SIG-M5 treated with dmso at 0.1 percent for 504 hours (cell line): ENCODE measurements at regions not wholly inside any gene's neighbourhood (a gene's known extent, or its start where the extent isn't known, plus 50 kb on each side); places are given as distances from the start of the nearest gene placed in this dataset.
"Not testable (repeated sequence)": the region's sequence is repeated elsewhere in the genome, so short reads cannot be mapped to it uniquely, and the experiment has no call there.

Experiments used
- DNase-seq: peaks from one replicate; lab custom pipeline; 2025; ENCODE audit not compliant: unreplicated experiment; lab: John Stamatoyannopoulos, UW

GRCh38 chr14:105897725-105898113, 371.3 kb downstream of the TMEM121 start:
- DNase-seq: no peak

DNA sequence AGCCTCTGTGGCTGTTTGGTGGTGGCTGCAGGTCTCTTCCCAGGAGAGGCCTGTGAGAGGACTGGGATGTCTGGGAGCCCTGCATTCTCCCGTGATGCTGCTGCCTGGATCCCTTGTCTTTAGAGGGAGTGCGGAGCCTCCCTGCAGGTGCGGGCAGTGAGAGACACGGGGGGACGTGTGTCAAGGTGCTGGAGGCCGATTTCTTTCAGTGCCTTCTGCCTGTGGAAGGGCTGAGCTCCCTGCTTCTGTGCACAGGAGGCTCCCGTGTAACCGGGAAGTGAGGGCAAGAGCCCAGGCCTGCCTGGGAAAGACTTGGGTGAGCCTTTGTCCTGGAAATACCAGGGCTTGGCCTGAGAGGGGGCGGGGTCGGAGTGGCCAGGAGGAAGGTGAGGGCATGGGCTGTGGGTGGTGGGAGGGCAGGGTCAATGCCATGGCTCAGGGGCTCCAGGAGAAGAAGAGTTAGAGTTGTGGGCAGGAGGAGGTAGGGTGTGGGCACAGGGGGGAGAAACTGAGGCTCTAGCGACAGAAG, 372.2 kb downstream of the TMEM121 start:
- no peak for DNase-seq

DNA sequence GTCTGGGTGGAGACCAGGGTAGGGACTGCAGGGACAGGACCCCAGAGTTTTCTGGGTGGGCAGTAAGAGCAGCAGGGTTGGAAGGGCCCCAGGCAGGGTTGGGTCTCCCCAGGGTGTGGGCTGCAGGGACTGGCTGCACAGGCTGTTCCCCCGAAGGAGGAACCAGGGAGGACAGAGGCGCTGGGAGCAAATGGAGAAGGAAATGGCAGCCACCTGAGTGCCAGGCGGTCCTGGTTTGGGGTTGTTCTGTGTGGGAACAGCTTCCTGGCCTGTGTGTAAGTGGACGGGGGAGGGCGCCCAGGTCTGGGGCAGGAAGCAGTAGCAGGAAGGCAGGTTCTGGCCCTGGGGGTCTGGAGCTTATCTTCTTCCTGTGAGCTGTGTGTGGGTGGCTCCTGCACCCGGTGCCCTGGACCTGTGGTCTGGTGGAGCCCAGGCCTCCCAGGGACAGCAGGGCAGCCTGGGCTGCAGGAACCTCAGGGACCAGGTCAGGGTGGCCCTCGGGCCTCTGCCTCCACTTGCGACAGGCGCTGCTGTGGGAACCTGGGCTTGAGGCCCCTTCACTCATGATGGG, 372.8 kb downstream of the TMEM121 start:
- DNase-seq: no peak

DNA sequence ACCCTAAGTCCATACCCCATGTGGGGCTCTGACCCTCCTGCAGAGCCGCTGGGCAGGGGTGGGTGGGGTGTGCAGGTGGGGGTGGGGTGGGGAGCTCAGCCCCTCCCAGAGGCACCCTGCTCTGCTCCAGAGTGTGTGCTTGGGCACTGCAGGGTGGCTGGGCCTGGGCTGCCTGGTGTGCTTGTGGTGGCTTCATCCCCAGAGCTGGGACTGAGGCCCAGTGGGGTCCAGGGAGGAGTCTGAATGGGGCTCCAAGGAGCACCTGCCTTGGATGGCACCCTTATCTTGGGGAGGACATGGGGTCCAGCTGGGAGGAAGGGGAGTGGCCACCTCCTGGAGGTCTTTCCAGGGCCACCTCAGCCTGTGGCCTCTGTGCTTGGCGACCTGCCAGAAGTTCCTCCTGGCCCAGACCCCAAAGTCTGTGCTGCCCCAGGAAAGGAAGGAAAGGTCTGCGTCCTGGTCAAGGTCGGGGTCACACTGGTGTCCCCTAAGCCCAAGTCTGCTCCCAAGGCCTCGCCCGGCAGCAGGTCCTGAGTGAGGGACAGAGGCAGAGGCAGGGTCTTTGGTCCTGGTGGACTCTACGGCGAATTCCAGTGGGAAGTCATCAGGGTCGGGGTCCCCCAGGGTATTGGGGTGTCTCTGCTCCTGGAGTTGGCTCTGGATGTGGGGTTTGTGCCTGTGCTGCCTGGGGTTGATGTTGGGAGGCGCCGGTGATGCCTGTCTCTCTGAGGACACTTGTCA, 373.4 kb downstream of the TMEM121 start:
- DNase-seq: no peak

DNA sequence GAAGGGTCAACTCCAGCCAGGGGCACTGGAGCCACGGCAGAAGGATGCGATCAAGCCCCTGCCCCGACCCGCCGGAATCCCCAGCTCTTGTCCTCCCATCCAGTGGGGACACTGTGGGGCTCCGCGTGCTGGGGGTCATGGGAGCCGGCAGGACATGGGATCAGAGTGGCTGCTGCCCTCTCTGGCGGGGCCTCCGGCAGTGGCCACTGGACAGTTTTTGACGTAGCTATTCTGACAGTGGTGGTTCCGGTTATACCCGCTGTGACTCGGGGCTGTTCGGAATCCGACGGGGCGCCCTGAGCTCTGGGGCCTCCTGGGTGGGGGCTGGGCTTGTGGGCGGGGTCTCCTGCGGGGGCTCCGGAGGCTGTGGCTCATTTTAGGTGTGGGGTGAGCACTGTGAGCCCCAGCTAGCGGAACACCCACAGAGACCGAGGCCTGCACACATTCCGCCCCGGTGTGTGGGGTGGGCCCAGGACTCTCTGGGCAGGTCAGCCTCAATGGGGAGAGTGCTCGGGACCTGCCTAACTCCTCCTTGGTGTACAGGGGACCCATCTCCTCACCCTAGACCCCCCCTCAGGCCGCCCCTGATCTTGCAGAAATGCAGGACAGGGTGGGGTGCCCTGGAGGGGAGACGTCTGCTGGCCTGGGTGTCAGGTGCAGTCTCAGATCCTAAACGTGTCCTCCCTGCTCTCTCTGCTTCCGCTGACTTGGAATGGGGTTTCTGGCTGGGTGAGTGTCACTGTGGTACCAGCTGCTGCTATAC, 374.2 kb downstream of the TMEM121 start:
- DNase-seq: no peak

GRCh38 chr14:105901226-105901625, 374.8 kb downstream of the TMEM121 start:
- DNase-seq: no peak

DNA sequence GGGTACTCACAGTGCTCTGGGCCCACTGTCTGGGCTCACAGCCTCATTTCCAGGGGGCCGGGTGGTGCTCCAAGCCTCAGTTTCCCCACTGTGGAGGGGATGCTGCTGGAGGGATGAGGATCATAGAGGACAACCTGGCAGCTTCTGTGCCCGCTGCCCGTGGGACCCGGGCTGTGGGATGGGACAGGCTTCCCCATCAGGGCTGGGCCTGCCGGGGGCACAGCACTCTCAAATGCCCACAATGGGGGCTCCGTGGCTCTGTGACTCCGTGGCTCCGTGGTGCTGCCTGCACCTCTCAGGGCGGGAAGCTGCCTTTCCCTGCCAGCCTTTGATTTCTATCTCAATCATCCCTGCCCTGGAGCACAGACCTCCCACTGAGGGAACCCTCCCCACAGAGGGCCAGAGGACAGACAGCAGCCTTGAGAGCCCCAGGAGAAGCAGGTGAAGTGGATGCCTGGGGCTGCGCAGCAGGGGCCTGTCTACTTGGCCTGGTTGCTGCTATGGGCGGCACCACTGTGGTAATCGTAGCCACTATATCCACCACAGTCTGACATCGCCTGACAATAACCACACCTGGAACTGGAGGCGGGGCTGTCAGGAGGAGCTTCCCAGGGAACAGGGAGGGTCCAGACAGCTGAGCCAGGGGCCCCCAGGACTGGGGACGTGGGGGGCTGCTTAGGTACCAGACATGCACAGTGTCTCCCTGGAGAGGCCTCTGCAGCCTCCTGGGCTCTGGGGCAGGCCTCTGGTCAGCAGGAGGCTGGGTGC, 375.9 kb downstream of the TMEM121 start:
- no peak for DNase-seq

DNA sequence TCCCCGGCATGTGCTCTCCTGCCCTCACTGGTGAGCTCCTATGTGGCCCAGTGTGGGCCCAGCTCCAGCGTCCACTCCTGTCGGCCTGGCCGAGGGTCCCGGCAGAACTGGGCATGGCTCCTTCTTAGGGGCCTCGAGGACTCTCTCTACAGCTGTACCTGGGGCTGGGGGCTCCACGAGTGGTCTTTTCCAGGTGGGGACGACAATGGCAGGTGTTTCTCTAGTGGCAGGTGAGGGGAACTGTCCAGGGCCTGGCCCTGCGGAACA, 376.4 kb downstream of the TMEM121 start:
- DNase-seq: not testable (repeated sequence)

DNA sequence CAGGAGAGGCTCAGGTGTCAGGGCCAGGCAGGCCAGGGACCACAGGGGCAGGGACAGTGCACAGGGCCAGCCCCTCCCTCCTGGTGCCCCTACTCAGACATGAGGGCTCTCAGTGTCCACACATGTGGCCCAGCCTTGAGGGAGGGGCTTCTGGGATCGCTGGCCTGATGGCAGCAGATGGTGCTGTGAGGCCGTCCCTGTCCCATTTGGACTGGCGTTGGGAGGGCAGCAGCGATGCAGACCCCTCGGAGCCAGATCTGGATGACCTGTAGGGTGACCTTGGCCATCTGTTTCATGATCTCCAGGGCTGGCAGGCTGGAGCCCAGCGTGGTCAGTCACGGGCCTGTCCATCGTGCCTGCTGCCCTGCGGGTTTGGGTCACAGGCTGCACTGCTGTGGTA, 377.6 kb downstream of the TMEM121 start:
- DNase-seq: no peak

DNA sequence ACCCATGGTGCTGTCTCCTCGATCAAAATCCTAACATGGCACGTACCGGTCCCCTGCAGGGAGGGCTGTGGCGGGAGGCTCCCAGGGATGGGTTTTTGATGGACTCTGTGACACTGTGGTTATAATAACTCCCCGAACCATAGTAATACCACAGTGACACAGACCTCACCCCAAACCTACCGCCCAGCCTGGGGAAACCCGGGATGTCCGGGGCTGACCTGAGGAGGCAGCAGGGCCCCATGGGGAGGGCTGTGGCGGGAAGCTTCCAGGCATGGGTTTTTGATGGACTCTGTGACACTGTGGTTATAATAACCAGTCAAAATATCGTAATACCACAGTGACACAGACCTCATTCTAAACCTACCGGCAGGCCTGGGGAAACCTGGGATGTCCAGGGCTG, 378.0 kb downstream of the TMEM121 start:
- no peak for DNase-seq

- no peak for DNase-seq
Measured at GRCh38 chr14:105905456-105905855, 379.1 kb downstream of the TMEM121 start.

DNA sequence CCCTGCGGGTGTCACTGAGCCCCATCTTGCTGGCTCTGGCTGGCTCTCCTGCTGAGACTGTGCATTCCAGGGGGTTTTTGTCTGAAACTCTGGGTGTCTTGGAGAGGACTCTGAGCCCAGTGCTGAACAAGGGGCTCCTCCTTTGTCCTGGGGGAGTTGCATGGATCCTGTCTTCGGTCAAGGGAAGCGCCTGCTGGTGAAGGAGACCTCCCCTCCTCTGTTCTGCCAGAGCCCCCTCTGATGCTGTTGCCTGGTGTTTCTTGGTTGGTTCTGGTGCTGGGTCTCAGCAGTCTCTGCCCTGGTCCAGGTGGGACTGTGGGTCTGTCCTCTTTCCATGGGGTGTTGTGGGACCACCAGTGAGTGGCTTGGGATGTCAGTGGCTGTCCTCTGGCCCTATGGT, 380.9 kb downstream of the TMEM121 start:
- DNase-seq: no peak

- DNase-seq: no peak
Measured at GRCh38 chr14:105908006-105908405, 381.6 kb downstream of the TMEM121 start.

GRCh38 chr14:105908481-105908911, 382.1 kb downstream of the TMEM121 start:
- no peak for DNase-seq

DNA sequence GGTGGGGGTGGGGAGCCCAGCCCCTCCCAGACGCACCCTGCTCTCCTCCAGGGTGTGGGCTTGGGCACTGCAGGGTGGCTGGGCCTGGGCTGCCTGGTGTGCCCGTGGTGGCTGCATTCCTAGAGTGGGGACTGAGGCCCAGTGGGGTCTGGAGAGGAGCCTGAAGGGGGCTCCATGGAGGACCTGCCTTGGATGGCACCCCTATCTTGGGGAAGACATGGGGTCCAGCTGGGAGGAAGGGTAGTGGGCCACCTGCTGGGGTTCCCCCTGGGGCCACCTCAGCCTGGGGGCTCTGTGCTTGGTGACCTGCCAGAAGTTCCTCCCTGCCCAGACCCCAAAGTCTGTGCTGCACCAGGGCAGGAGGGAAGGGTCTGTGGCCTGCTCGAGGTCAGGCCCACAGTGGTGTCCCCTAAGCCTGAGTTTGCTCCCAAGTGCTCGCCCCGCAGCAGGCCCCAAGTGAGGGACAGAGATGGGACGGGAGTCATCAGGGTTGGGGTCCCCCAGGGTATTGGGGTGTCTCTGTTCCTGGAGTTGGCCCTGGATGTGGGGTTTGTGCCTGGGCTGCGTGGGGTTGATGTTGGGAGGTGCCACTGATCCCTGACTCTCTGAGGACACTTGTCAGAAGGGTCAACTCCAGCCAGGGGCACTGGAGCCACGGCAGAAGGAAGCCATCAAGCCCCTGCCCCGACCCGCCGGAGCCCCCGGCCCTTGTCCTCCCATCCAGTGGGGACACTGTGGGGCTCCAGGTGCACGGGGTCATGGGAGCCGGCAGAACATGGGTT, 382.9 kb downstream of the TMEM121 start:
- DNase-seq: no peak

- DNase-seq: not testable (repeated sequence)
Measured at GRCh38 chr14:105909828-105910120, 383.4 kb downstream of the TMEM121 start.

GRCh38 chr14:105910426-105910825, 384.0 kb downstream of the TMEM121 start:
- DNase-seq: no peak

DNA sequence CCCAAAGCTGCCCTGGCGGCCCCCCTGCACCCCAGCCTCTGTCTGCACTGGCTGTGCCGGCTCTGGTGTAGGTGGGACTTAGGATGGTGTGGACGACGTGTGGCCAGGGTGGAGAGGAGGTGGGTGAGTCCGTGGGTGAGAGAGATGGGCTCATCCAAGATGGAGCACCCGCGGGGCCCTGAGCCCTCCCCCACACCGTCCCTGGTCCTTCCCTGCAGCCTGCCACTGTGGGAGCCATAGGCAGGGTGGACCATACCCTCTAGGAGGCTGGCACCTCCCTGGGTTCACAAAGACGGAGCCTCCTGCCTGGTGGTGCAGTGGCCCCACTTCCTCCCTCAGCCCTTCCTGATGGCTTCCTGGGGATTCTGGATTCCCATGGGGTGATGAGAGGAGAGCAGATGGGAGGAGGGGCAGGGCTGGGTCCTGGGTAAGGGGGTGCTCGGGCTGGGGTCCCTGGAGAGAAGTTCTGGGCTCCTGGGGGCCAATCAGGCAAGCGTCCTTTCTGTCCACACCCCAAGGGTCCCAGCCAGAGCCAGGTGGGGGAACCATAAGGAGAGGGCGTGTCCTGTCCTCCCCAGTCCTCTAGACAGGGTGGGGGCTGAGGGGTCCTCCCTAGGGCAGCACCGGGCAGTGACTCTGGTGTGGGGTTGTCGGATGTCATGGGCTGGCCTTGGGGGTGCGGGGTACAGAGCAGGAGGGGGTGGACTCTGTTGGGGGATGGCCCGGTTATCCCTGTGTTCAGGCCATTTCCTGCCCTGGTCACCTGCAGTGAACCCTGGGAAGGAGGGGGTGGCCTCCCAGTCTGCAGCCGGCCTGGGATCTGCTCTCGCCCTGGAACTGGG, 384.8 kb downstream of the TMEM121 start:
- no peak for DNase-seq

GRCh38 chr14:105911848-105912292, 385.5 kb downstream of the TMEM121 start:
- not testable (repeated sequence) for DNase-seq

DNA sequence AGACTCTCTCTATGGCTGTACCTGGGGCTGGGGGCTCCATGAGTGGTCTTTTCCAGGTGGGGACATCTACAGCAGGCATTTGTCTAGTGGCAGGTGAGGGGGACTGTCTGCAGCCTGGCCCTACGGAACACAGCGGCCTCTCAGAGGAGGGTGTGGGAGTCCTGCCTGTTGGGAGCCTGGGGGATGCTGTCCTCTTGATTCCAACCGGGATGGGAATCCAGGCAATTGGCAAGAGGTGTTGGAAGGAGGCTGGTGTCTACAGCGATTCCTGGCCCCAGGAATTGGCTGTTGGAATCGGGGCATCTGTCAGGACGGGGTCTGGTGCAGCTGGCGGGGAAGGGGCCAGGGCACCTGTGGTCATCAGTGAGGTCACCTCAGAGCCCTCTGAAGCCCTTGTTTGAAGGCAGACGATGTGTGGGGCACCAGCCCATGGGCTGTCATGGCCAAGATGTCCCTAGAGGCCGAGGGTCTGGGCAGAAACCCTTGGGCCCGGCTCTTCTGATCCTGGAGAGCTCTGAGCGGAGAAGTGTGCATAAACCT, 386.3 kb downstream of the TMEM121 start:
- no peak for DNase-seq
